GM23338 (cell line): ENCODE measurements at regions not wholly inside any gene's neighbourhood (a gene's known extent, or its start where the extent isn't known, plus 50 kb on each side); places are given as distances from the start of the nearest gene placed in this dataset.

Experiments
- ATAC-seq: fragments of 200-7000 bp; cut with Tn5 transposase; 3 replicates; pipeline ENCODE4 v1.9.1; 2020
- DNase-seq: peaks from one replicate; pipeline ENCODE4 v3.0.0-alpha.2; 2015; ENCODE audit warnings: low spot score
- H2AFZ ChIP-seq: fragments of 200-600 bp; sonication (generic); 2 replicates; pipeline ENCODE4 v1.8.0; 2016; ENCODE audit warnings: antibody characterized with exemption, mild to moderate bottlenecking, moderate library complexity
- H3F3A ChIP-seq: fragments of 200-600 bp; sonication (generic); replicated peaks from 2 replicates; pipeline ENCODE4 v1.8.0; 2017; ENCODE audit warnings: antibody characterized with exemption, mixed run types, low read depth
- H3K27ac ChIP-seq: fragments of 200-600 bp; sonication (generic); 2 replicates; pipeline ENCODE4 v1.6.1; 2016; ENCODE audit warnings: low read depth
- H3K27me3 ChIP-seq: fragments of 200-600 bp; sonication (generic); 2 replicates; pipeline ENCODE4 v1.8.0; 2016; ENCODE audit warnings: mild to moderate bottlenecking, mixed run types, moderate library complexity; ENCODE audit not compliant: insufficient read depth
- H3K36me3 ChIP-seq: fragments of 200-600 bp; sonication (generic); 2 replicates; pipeline ENCODE4 v1.8.0; 2016; ENCODE audit warnings: mild to moderate bottlenecking; ENCODE audit not compliant: insufficient read depth
- H3K4me1 ChIP-seq: fragments of 200-600 bp; sonication (generic); 2 replicates; pipeline ENCODE4 v1.8.0; 2016; ENCODE audit warnings: mild to moderate bottlenecking, moderate library complexity; ENCODE audit not compliant: insufficient read depth
- H3K4me2 ChIP-seq: fragments of 200-600 bp; sonication (generic); 2 replicates; pipeline ENCODE4 v1.7.1; 2017; ENCODE audit warnings: mixed run types
- H3K4me3 ChIP-seq: fragments of 200-600 bp; sonication (generic); 2 replicates; pipeline ENCODE4 v1.6.1; 2016; ENCODE audit warnings: mixed run types
- H3K79me2 ChIP-seq: fragments of 200-600 bp; sonication (generic); replicated peaks from 2 replicates; pipeline ENCODE4 v1.8.0; 2017; ENCODE audit warnings: mild to moderate bottlenecking; ENCODE audit not compliant: insufficient read depth
- H3K9me2 ChIP-seq: fragments of 200-600 bp; sonication (generic); 2 replicates; pipeline ENCODE4 v1.8.0; 2017; ENCODE audit not compliant: insufficient read depth
- H4K20me1 ChIP-seq: fragments of 200-600 bp; sonication (generic); replicated peaks from 2 replicates; pipeline ENCODE4 v1.8.0; 2017; ENCODE audit warnings: mild to moderate bottlenecking; ENCODE audit not compliant: insufficient read depth
- H3K27ac Mint-ChIP-seq: 2 replicates; pipeline ENCODE4 v1.8.0; 2020; ENCODE audit warnings: inconsistent platforms, mild to moderate bottlenecking, moderate library complexity, mixed read lengths
- H3K27me3 Mint-ChIP-seq: 3 replicates; pipeline ENCODE4 v1.8.0; 2022; ENCODE audit warnings: low read depth, mild to moderate bottlenecking, moderate library complexity, mixed read lengths, inconsistent platforms; ENCODE audit not compliant: insufficient read depth, poor library complexity
- H3K36me3 Mint-ChIP-seq: 3 replicates; pipeline ENCODE4 v1.8.0; 2021; ENCODE audit warnings: low read depth, mild to moderate bottlenecking, inconsistent platforms, moderate library complexity, mixed read lengths
- H3K4me1 Mint-ChIP-seq: 3 replicates; pipeline ENCODE4 v1.8.0; 2020; ENCODE audit warnings: mild to moderate bottlenecking, inconsistent platforms, mixed read lengths
- H3K4me3 Mint-ChIP-seq: 3 replicates; pipeline ENCODE4 v1.8.0; 2021; ENCODE audit warnings: moderate library complexity, mild to moderate bottlenecking, inconsistent platforms, mixed read lengths
- H3K9me3 Mint-ChIP-seq: 3 replicates; pipeline ENCODE4 v1.8.0; 2020; ENCODE audit warnings: moderate library complexity, mild to moderate bottlenecking, inconsistent platforms, mixed read lengths
- CREB1 ChIP-seq: fragments of 250-450 bp; sonication (Bioruptor Pico); IDR thresholded peaks from 2 replicates; pipeline ENCODE4 v1.5.0; 2020; ENCODE audit warnings: low read depth, mild to moderate bottlenecking, moderate library complexity
- CTCF ChIP-seq, 2 experiments: fragments of 200-600 bp in 1 of 2; sonication (generic) in 1 of 2; conservative IDR thresholded peaks; 2 replicates each; pipeline versions ENCODE4 v1.5.1 to v1.6.1; 2016 to 2017; ENCODE audit warnings: antibody characterized with exemption in 2 of 2, low read depth in 2 of 2, mild to moderate bottlenecking in 2 of 2, moderate library complexity in 1 of 2
- EZH2 ChIP-seq: fragments of 200-600 bp; sonication (generic); IDR thresholded peaks from one replicate; pipeline ENCODE4 v1.8.0; 2017; ENCODE audit warnings: antibody characterized with exemption, mild to moderate bottlenecking, low read depth; ENCODE audit not compliant: unreplicated experiment
- EZH2phosphoT487 ChIP-seq: fragments of 200-600 bp; sonication (generic); IDR thresholded peaks from one replicate; pipeline ENCODE4 v1.8.1; 2018; ENCODE audit warnings: antibody characterized with exemption; ENCODE audit not compliant: unreplicated experiment
- NANOG ChIP-seq: IDR thresholded peaks from 2 replicates; pipeline ENCODE4 v1.6.1; 2016; ENCODE audit warnings: antibody characterized with exemption, borderline replicate concordance
- POLR2AphosphoS5 ChIP-seq: IDR thresholded peaks from 2 replicates; pipeline ENCODE4 v1.6.1; 2016; ENCODE audit warnings: antibody characterized with exemption, low read depth
- STAT1 ChIP-seq: IDR thresholded peaks from one replicate; pipeline ENCODE4 v1.6.1; 2016; ENCODE audit warnings: antibody characterized with exemption; ENCODE audit not compliant: unreplicated experiment
- ZNF114 ChIP-seq: fragments of 250-450 bp; sonication (Bioruptor Pico); IDR thresholded peaks from 2 replicates; pipeline ENCODE4 v1.5.0; 2020; ENCODE audit warnings: mild to moderate bottlenecking, moderate library complexity
- ZNF462 ChIP-seq: fragments of 250-450 bp; sonication (Bioruptor Pico); IDR thresholded peaks from 2 replicates; pipeline ENCODE4 v1.5.0; 2020; ENCODE audit warnings: mild to moderate bottlenecking, moderate library complexity

GRCh38 chr1:212533148-212533517, 75.4 kb upstream of the ATF3 start (continued):
- TF ChIP-seq ZNF462 (CRISPR knock-in tag) (no peak), NANOG (no peak), EZH2 (no peak)

GRCh38 chr1:212536586-212536985, 72.0 kb upstream of the ATF3 start:
- Histone ChIP-seq H3K4me2 (no peak overlapping the region), H3K4me3 (no peak overlapping the region), H3K79me2 (no peaks in the 10 kb centered on the region), H3F3A (no peaks in the 10 kb centered on the region), H2AFZ (no peak overlapping the region), H3K36me3 (no peaks in the 10 kb centered on the region), H3K27ac (no peak overlapping the region), H3K27me3 (no peaks in the 10 kb centered on the region), H3K4me1 (no peaks in the 10 kb centered on the region), H3K9me2 (no peaks in the 10 kb centered on the region), H4K20me1 (no peaks in the 10 kb centered on the region)
- Mint-ChIP-seq H3K27me3 (peaks cover 1% of the 10 kb centered on the region), H3K4me3 (no peak overlapping the region), H3K4me1 (no peaks in the 10 kb centered on the region), H3K9me3 (peaks cover 7% of the 10 kb centered on the region; the same call in 2 of the 3 replicates), H3K27ac (no peak overlapping the region), H3K36me3 (no peaks in the 10 kb centered on the region)
- ATAC-seq (no peak), DNase-seq (no peak)
- TF ChIP-seq POLR2AphosphoS5 (no peak), EZH2phosphoT487 (no peak), ZNF114 (no peak), CTCF (conservative IDR thresholded peaks at IDR 0.05; ENCODE audit: low read depth in 2 of 2) (no peak), CREB1 (CRISPR knock-in tag) (no peak), STAT1 (no peak), NANOG (no peak), EZH2 (no peak), ZNF462 (CRISPR knock-in tag) (no peak)
